ENCODE measurements at regions not wholly inside any gene's neighbourhood (a gene's known extent, or its start where the extent isn't known, plus 50 kb on each side); places are given as distances from the start of the nearest gene placed in this dataset.

GRCh38 chr5:18375641-18376040 is 741.4 kb downstream of the TAF11L14 start:
- Histone ChIP-seq H3K36me3 (ENCODE audit: control insufficient read depth, insufficient read depth, low read length) (no peaks in the 10 kb centered on the region), H3K9ac (ENCODE audit: extremely low read depth, low read length, poor library complexity, severe bottlenecking) (no peak overlapping the region), H3K4me3 (ENCODE audit: low read length) (no peak overlapping the region), H3K9me3 (ENCODE audit: control insufficient read depth, low read length) (no peaks in the 10 kb centered on the region), H3K27ac (ENCODE audit: low read depth, low read length) (no peak overlapping the region), H3K27me3 (ENCODE audit: control insufficient read depth, insufficient read depth, low read length, poor library complexity, severe bottlenecking) (no peaks in the 10 kb centered on the region), H3K4me1 (ENCODE audit: control insufficient read depth, insufficient read depth, low read length) (no peaks in the 10 kb centered on the region)
- no peaks in the 10 kb centered on the region for H3K27me3 Mint-ChIP-seq (ENCODE audit: insufficient read depth)
- H3K36me3 Mint-ChIP-seq (ENCODE audit: low read depth), result no peaks in the 10 kb centered on the region
- H3K27ac Mint-ChIP-seq, result no peak overlapping the region
- H3K4me3 Mint-ChIP-seq, result no peak overlapping the region
- H3K9me3 Mint-ChIP-seq, result peaks cover 2% of the 10 kb centered on the region
- TF ChIP-seq, protein P1, sequence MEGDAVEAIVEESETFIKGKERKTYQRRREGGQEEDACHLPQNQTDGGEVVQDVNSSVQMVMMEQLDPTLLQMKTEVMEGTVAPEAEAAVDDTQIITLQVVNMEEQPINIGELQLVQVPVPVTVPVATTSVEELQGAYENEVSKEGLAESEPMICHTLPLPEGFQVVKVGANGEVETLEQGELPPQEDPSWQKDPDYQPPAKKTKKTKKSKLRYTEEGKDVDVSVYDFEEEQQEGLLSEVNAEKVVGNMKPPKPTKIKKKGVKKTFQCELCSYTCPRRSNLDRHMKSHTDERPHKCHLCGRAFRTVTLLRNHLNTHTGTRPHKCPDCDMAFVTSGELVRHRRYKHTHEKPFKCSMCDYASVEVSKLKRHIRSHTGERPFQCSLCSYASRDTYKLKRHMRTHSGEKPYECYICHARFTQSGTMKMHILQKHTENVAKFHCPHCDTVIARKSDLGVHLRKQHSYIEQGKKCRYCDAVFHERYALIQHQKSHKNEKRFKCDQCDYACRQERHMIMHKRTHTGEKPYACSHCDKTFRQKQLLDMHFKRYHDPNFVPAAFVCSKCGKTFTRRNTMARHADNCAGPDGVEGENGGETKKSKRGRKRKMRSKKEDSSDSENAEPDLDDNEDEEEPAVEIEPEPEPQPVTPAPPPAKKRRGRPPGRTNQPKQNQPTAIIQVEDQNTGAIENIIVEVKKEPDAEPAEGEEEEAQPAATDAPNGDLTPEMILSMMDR (conservative IDR thresholded peaks at IDR 0.05), result no peak
- DNase-seq, result no peak
- H3K4me1 Mint-ChIP-seq, result peaks cover 6% of the 10 kb centered on the region
- WGBS, 2 experiments (ENCODE audit: insufficient coverage in 1 of 2, insufficient read length in 1 of 2), result 80 to 93% methylated on average over 1 to 2 of the region's 2 CpGs

GRCh38 chr5:18378066-18378465 is 743.8 kb downstream of the TAF11L14 start:
- Mint-ChIP-seq H3K4me1 (peaks cover 6% of the 10 kb centered on the region), H3K27ac (no peak overlapping the region)

GRCh38 chr5:18379189-18379588 is 744.9 kb downstream of the TAF11L14 start:
- no peaks in the 10 kb centered on the region for H3K9me3 ChIP-seq (ENCODE audit: control insufficient read depth, low read length)
- no peaks in the 10 kb centered on the region for H3K36me3 ChIP-seq (ENCODE audit: control insufficient read depth, insufficient read depth, low read length)
- 67% methylated on average over 1 of the region's 1 CpG; no CpG with 5 or more reads in 1 of the 2 experiments for WGBS, 2 experiments (ENCODE audit: insufficient coverage in 1 of 2, insufficient read length in 1 of 2)
- DNase-seq, result no peak
- H3K4me1 ChIP-seq (ENCODE audit: control insufficient read depth, insufficient read depth, low read length), result no peaks in the 10 kb centered on the region
- H3K27ac ChIP-seq (ENCODE audit: low read depth, low read length), result no peak overlapping the region
- H3K27ac Mint-ChIP-seq, result no peak overlapping the region
- no peaks in the 10 kb centered on the region for H3K36me3 Mint-ChIP-seq (ENCODE audit: low read depth)
- no peak overlapping the region for H3K9ac ChIP-seq (ENCODE audit: extremely low read depth, low read length, poor library complexity, severe bottlenecking)
- no peak overlapping the region for H3K4me3 ChIP-seq (ENCODE audit: low read length)
- no peak overlapping the region for H3K4me3 Mint-ChIP-seq
- H3K27me3 Mint-ChIP-seq (ENCODE audit: insufficient read depth), result no peaks in the 10 kb centered on the region
- TF ChIP-seq, protein P1 (conservative IDR thresholded peaks at IDR 0.05), result no peak
- peaks cover 2% of the 10 kb centered on the region for H3K9me3 Mint-ChIP-seq
- H3K4me1 Mint-ChIP-seq, result peaks cover 6% of the 10 kb centered on the region
- no peaks in the 10 kb centered on the region for H3K27me3 ChIP-seq (ENCODE audit: control insufficient read depth, insufficient read depth, low read length, poor library complexity, severe bottlenecking)

More at GRCh38 chr5:18378066-18378465, 743.8 kb downstream of the TAF11L14 start:
- no peak for DNase-seq
- Histone ChIP-seq H3K27ac (ENCODE audit: low read depth, low read length) (no peak overlapping the region), H3K4me3 (ENCODE audit: low read length) (no peak overlapping the region), H3K27me3 (ENCODE audit: control insufficient read depth, insufficient read depth, low read length, poor library complexity, severe bottlenecking) (no peaks in the 10 kb centered on the region), H3K9ac (ENCODE audit: extremely low read depth, low read length, poor library complexity, severe bottlenecking) (no peak overlapping the region), H3K36me3 (ENCODE audit: control insufficient read depth, insufficient read depth, low read length) (no peaks in the 10 kb centered on the region), H3K9me3 (ENCODE audit: control insufficient read depth, low read length) (no peaks in the 10 kb centered on the region), H3K4me1 (ENCODE audit: control insufficient read depth, insufficient read depth, low read length) (no peaks in the 10 kb centered on the region)
- peaks cover 2% of the 10 kb centered on the region for H3K9me3 Mint-ChIP-seq
- TF ChIP-seq, protein P1 (conservative IDR thresholded peaks at IDR 0.05), result no peak
- no peak overlapping the region for H3K4me3 Mint-ChIP-seq
- no peaks in the 10 kb centered on the region for H3K27me3 Mint-ChIP-seq (ENCODE audit: insufficient read depth)
- no peaks in the 10 kb centered on the region for H3K36me3 Mint-ChIP-seq (ENCODE audit: low read depth)
- 95 to 100% methylated on average over 2 of the region's 2 CpGs for WGBS, 2 experiments (ENCODE audit: insufficient coverage in 1 of 2, insufficient read length in 1 of 2)

Measured in endodermal cell (in vitro differentiated cells).